GM12892 (cell line): ENCODE measurements at regions not wholly inside any gene's neighbourhood (a gene's known extent, or its start where the extent isn't known, plus 50 kb on each side); places are given as distances from the start of the nearest gene placed in this dataset.

Experiments used
- POLR2A ChIP-seq: IDR thresholded peaks from 2 replicates; pipeline ENCODE4 v1.6.1; 2011; ENCODE audit warnings: low read depth, low read length, control low read depth
- POLR2AphosphoS5 ChIP-seq: IDR thresholded peaks from 2 replicates; pipeline ENCODE4 v1.6.1; 2011; ENCODE audit warnings: low read depth, low read length, control low read depth
- TAF1 ChIP-seq: IDR thresholded peaks from 2 replicates; pipeline ENCODE4 v1.6.1; 2011; ENCODE audit warnings: low read depth, mild to moderate bottlenecking, control low read depth, low read length, borderline replicate concordance

GRCh38 chr6:56848105-56848504, 106.8 kb upstream of the BEND6 start:
- TF ChIP-seq POLR2A (no peak), POLR2AphosphoS5 (no peak), TAF1 (no peak)
